ENCODE measurements at regions not wholly inside any gene's neighbourhood (a gene's known extent, or its start where the extent isn't known, plus 50 kb on each side); places are given as distances from the start of the nearest gene placed in this dataset.

DNA sequence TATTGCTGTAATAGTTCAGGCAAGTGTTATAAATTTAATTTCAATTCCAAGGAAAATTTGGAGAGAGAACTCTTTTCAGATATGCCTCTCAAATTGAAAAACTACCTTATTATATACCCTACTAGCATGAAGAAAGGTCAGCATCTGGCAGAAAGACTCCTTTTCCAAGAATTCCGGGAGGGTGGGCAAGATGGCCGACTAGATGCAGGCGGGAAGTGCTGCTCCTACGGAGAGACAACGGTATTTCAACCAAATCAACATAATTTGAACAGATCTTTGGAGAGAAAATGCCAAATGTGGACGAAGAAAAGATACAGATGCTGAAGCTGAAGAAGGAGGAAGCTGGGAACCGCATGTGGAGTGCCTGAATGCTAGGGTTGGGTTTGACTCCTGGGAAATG is 53.8 kb upstream of the INTU start:
- H3K27me3 ChIP-seq, result no peaks in the 10 kb centered on the region
- DNase-seq, result no peak
- in situ Hi-C loops (cut with MboI; ENCODE audit: low sequenced_read_pairs in 4 of 4) (no loop called here), intact Hi-C loops (cut with DNase I; ENCODE audit: low total_unique reads) (no loop called here)
- H3K9me3 ChIP-seq, result no peaks in the 10 kb centered on the region
- TF ChIP-seq, protein P1, sequence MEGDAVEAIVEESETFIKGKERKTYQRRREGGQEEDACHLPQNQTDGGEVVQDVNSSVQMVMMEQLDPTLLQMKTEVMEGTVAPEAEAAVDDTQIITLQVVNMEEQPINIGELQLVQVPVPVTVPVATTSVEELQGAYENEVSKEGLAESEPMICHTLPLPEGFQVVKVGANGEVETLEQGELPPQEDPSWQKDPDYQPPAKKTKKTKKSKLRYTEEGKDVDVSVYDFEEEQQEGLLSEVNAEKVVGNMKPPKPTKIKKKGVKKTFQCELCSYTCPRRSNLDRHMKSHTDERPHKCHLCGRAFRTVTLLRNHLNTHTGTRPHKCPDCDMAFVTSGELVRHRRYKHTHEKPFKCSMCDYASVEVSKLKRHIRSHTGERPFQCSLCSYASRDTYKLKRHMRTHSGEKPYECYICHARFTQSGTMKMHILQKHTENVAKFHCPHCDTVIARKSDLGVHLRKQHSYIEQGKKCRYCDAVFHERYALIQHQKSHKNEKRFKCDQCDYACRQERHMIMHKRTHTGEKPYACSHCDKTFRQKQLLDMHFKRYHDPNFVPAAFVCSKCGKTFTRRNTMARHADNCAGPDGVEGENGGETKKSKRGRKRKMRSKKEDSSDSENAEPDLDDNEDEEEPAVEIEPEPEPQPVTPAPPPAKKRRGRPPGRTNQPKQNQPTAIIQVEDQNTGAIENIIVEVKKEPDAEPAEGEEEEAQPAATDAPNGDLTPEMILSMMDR (IDR thresholded peaks at IDR 0.05 in 4 of 5, conservative IDR thresholded peaks at IDR 0.05 in 1 of 5), result no peak
- no peak for TF ChIP-seq POLR2A (IDR thresholded peaks at IDR 0.05)
- H3K4me1 ChIP-seq, result no peaks in the 10 kb centered on the region
- ATAC-seq, result no peak
- no peak overlapping the region for H3K27ac ChIP-seq
- no peak overlapping the region for H3K4me3 ChIP-seq
- H3K36me3 ChIP-seq, result no peaks in the 10 kb centered on the region

DNA sequence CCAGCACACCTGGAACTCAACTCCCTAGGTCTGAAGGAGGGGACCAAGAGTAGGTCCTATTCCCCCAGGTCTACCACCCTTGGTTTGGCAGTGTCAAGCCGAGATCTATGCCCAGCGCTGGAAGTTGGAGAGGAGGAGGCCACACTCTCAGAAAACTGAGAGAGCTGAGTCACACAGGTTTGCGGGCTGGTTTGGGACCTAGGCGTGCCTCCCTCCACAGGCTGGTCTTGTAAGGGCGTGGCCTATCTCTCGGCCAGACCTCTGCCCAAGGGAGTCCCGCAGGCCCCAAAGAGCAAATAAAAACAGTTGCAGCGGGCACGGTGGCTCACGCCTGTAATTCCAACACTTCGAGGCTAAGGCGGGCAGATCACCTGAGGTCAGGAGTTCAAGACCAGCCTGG is 52.9 kb upstream of the INTU start:
- TF ChIP-seq, protein P1 (IDR thresholded peaks at IDR 0.05 in 4 of 5, conservative IDR thresholded peaks at IDR 0.05 in 1 of 5), result no peak
- TF ChIP-seq POLR2A (IDR thresholded peaks at IDR 0.05), result no peak
- Histone ChIP-seq H3K36me3 (no peaks in the 10 kb centered on the region), H3K4me1 (no peaks in the 10 kb centered on the region), H3K9me3 (no peaks in the 10 kb centered on the region), H3K4me3 (no peak overlapping the region), H3K27ac (no peak overlapping the region), H3K27me3 (no peaks in the 10 kb centered on the region)
- DNase-seq, result no peak
- intact Hi-C loops (cut with DNase I; ENCODE audit: low total_unique reads) (no loop called here), in situ Hi-C loops (cut with MboI; ENCODE audit: low sequenced_read_pairs in 4 of 4) (no loop called here)
- ATAC-seq, result no peak

DNA sequence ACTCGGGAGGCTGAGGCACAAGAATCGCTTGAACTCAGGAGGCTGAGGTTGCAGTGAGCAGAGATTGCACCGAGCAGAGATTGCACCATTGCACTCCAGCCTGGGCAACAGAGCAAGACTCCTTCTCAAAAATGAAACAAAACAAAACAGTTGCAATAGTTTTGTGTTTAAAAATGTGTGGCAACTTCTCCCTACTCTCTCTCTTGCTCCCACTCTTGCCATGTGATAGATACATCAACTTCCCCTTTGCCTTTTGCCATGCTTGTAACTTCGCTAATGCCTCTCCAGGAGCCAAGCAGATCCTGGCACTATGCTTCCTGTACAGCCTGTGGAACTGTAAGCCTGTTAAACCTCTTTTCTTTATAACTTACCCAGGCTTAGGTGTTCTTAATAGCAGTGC is 52.5 kb upstream of the INTU start:
- Histone ChIP-seq H3K27ac (no peak overlapping the region), H3K4me1 (no peaks in the 10 kb centered on the region), H3K36me3 (no peaks in the 10 kb centered on the region), H3K9me3 (no peaks in the 10 kb centered on the region), H3K4me3 (no peak overlapping the region), H3K27me3 (no peaks in the 10 kb centered on the region)
- no peak for TF ChIP-seq POLR2A (IDR thresholded peaks at IDR 0.05)
- TF ChIP-seq, protein P1 (IDR thresholded peaks at IDR 0.05 in 4 of 5, conservative IDR thresholded peaks at IDR 0.05 in 1 of 5), result no peak
- in situ Hi-C loops (cut with MboI; ENCODE audit: low sequenced_read_pairs in 4 of 4), result no loop called here
- DNase-seq (no peak), ATAC-seq (no peak)
- intact Hi-C loops (cut with DNase I; ENCODE audit: low total_unique reads), result no loop called here

- TF ChIP-seq, protein P1 (IDR thresholded peaks at IDR 0.05 in 4 of 5, conservative IDR thresholded peaks at IDR 0.05 in 1 of 5), result no peak
- no peak for TF ChIP-seq POLR2A (IDR thresholded peaks at IDR 0.05)
- ATAC-seq, result no peak
Measured at GRCh38 chr4:127580891-127581290, 51.9 kb upstream of the INTU start.

More at GRCh38 chr4:127580891-127581290, 51.9 kb upstream of the INTU start:
- no peak for DNase-seq
- no peak overlapping the region for H3K27ac ChIP-seq
- in situ Hi-C loops (cut with MboI; ENCODE audit: low sequenced_read_pairs in 4 of 4) (no loop called here), intact Hi-C loops (cut with DNase I; ENCODE audit: low total_unique reads) (no loop called here)
- H3K27me3 ChIP-seq, result no peaks in the 10 kb centered on the region
- H3K36me3 ChIP-seq, result no peaks in the 10 kb centered on the region
- no peak overlapping the region for H3K4me3 ChIP-seq
- H3K4me1 ChIP-seq, result no peaks in the 10 kb centered on the region
- H3K9me3 ChIP-seq, result no peaks in the 10 kb centered on the region

MicroRNAs encoded in the stretch of these regions (microRNA counts, 767-probe panel; counts per million panel counts)
- microRNA hsa-miR-2054, result 356 to 448 counts per million in 2 donors

Small RNA genes lying in the stretch of these regions (microRNA-seq; reads per million reads assigned to microRNA genes)
- gene MIR2054 (ENCODE audit: borderline replicate concordance in 2 of 2), result 0 reads per million in 2 donors
